OCI-LY3 (cell line): ENCODE measurements at regions not wholly inside any gene's neighbourhood (a gene's known extent, or its start where the extent isn't known, plus 50 kb on each side); places are given as distances from the start of the nearest gene placed in this dataset.

Experiments used
- H2AFZ ChIP-seq: fragments of 200-600, 300-600 bp; shearing (Covaris generic); 2 replicates; pipeline ENCODE4 v1.6.0; 2014; ENCODE audit warnings: antibody characterized with exemption, low read depth, low read length
- H3K27ac ChIP-seq: fragments of 200-600, 300-600 bp; sonication (generic); 2 replicates; pipeline ENCODE4 v1.5.1; 2014; ENCODE audit warnings: mild to moderate bottlenecking, low read length, moderate library complexity, mixed read lengths
- H3K27me3 ChIP-seq: fragments of 200-600, 300-600 bp; sonication (generic); 2 replicates; pipeline ENCODE4 v1.6.1; 2014; ENCODE audit warnings: low read depth, low read length, mixed read lengths
- H3K36me3 ChIP-seq: fragments of 200-600, 300-600 bp; sonication (generic); replicated peaks from 2 replicates; pipeline ENCODE3; 2014; ENCODE audit warnings: low read depth, low read length, mixed read lengths
- H3K4me1 ChIP-seq: fragments of 300-600, 200-600 bp; sonication (generic); 2 replicates; pipeline ENCODE4 v1.6.1; 2014; ENCODE audit warnings: low read length, mixed read lengths
- H3K4me2 ChIP-seq: fragments of 200-600, 300-600 bp; sonication (generic); 2 replicates; pipeline ENCODE4 v1.6.1; 2014; ENCODE audit warnings: low read length, mixed read lengths
- H3K4me3 ChIP-seq: fragments of 300-600, 200-600 bp; sonication (generic); 2 replicates; pipeline ENCODE4 v1.5.1; 2014; ENCODE audit warnings: antibody characterized with exemption, mild to moderate bottlenecking, low read length, moderate library complexity
- H3K79me2 ChIP-seq: fragments of 300-600, 200-600 bp; shearing (Covaris generic); 2 replicates; pipeline ENCODE4 v1.6.1; 2014; ENCODE audit warnings: mild to moderate bottlenecking, low read length, mixed read lengths
- H3K9ac ChIP-seq: fragments of 300-600, 200-600 bp; shearing (Covaris generic); 2 replicates; pipeline ENCODE4 v1.6.0; 2014; ENCODE audit warnings: mild to moderate bottlenecking, low read length, moderate library complexity
- H3K9me3 ChIP-seq: fragments of 200-600, 300-600 bp; shearing (Covaris generic); 2 replicates; pipeline ENCODE4 v1.6.1; 2014; ENCODE audit warnings: low read length, mixed read lengths; ENCODE audit not compliant: insufficient read depth
- H4K20me1 ChIP-seq: fragments of 200-600, 300-600 bp; sonication (generic); 2 replicates; pipeline ENCODE4 v1.6.1; 2016; ENCODE audit warnings: low read length, mixed read lengths; ENCODE audit not compliant: insufficient read depth
- CTCF ChIP-seq: fragments of 200-600, 300-600 bp; sonication (generic); IDR thresholded peaks from 2 replicates; pipeline ENCODE4 v1.5.1; 2014; ENCODE audit warnings: antibody characterized with exemption, low read length, low read depth
- EZH2phosphoT487 ChIP-seq: fragments of 200-600 bp; shearing (Covaris generic); IDR thresholded peaks from 2 replicates; pipeline ENCODE4 v1.6.1; 2018; ENCODE audit warnings: antibody characterized with exemption, mixed run types, low read depth

GRCh38 chr1:166271151-166271538 is 104.3 kb upstream of the FAM78B start:
- no peaks in the 10 kb centered on the region for H3K9me3 ChIP-seq
- H4K20me1 ChIP-seq = no peaks in the 10 kb centered on the region
- H3K36me3 ChIP-seq = no peaks in the 10 kb centered on the region
- H3K4me3 ChIP-seq = no peak overlapping the region
- H3K4me1 ChIP-seq = peaks cover 27% of the 10 kb centered on the region
- H2AFZ ChIP-seq = no peak overlapping the region
- H3K27ac ChIP-seq = no peak overlapping the region
- H3K4me2 ChIP-seq = no peak overlapping the region
- TF ChIP-seq CTCF = no peak
- no peak for TF ChIP-seq EZH2phosphoT487
- no peak overlapping the region for H3K9ac ChIP-seq
- no peaks in the 10 kb centered on the region for H3K27me3 ChIP-seq
- H3K79me2 ChIP-seq = no peaks in the 10 kb centered on the region

GRCh38 chr1:166272155-166272554 is 105.4 kb upstream of the FAM78B start:
- TF ChIP-seq CTCF = no peak
- TF ChIP-seq EZH2phosphoT487 = no peak
- Histone ChIP-seq H3K4me1 (peaks cover 27% of the 10 kb centered on the region), H3K9me3 (no peaks in the 10 kb centered on the region), H3K36me3 (no peaks in the 10 kb centered on the region), H3K4me3 (no peak overlapping the region), H3K79me2 (no peaks in the 10 kb centered on the region), H3K9ac (no peak overlapping the region), H3K27ac (peak overlapping the region; percentile 14; the same call in 1 of the 2 replicates), H3K4me2 (peak overlapping the region; percentile 31; the same call in 1 of the 2 replicates), H3K27me3 (no peaks in the 10 kb centered on the region), H2AFZ (no peak overlapping the region), H4K20me1 (no peaks in the 10 kb centered on the region)

- no peak overlapping the region for H2AFZ ChIP-seq
- H3K4me3 ChIP-seq = no peak overlapping the region
- TF ChIP-seq CTCF (no peak), EZH2phosphoT487 (no peak)
- H3K9me3 ChIP-seq = no peaks in the 10 kb centered on the region
- no peaks in the 10 kb centered on the region for H3K36me3 ChIP-seq
- H3K4me1 ChIP-seq = peaks cover 27% of the 10 kb centered on the region
- H3K27me3 ChIP-seq = no peaks in the 10 kb centered on the region
- no peak overlapping the region for H3K9ac ChIP-seq
- H3K79me2 ChIP-seq = no peaks in the 10 kb centered on the region
- H4K20me1 ChIP-seq = no peaks in the 10 kb centered on the region
- H3K27ac ChIP-seq = peak overlapping the region; percentile 14; the same call in 1 of the 2 replicates
- H3K4me2 ChIP-seq = peak overlapping the region; percentile 31
These were observed 106.0 kb upstream of the FAM78B start for GRCh38 chr1:166272851-166273250.

- peaks cover 27% of the 10 kb centered on the region for H3K4me1 ChIP-seq
- H3K9ac ChIP-seq = no peak overlapping the region
- no peak for TF ChIP-seq CTCF
- no peak for TF ChIP-seq EZH2phosphoT487
- H3K36me3 ChIP-seq = no peaks in the 10 kb centered on the region
- no peak overlapping the region for H3K27ac ChIP-seq
- no peaks in the 10 kb centered on the region for H3K27me3 ChIP-seq
- no peaks in the 10 kb centered on the region for H3K79me2 ChIP-seq
- H3K4me2 ChIP-seq = no peak overlapping the region
- H2AFZ ChIP-seq = no peak overlapping the region
- H4K20me1 ChIP-seq = no peaks in the 10 kb centered on the region
- no peak overlapping the region for H3K4me3 ChIP-seq
- H3K9me3 ChIP-seq = no peaks in the 10 kb centered on the region
These were observed 106.8 kb upstream of the FAM78B start for GRCh38 chr1:166273618-166274017.
